H9 (cell line): ENCODE measurements at regions not wholly inside any gene's neighbourhood (a gene's known extent, or its start where the extent isn't known, plus 50 kb on each side); places are given as distances from the start of the nearest gene placed in this dataset.

Experiments
- DNase-seq: peaks from one replicate; pipeline ENCODE4 v3.0.0-alpha.2; 2017
- H2AFZ ChIP-seq: one replicate; pipeline ENCODE4 v1.6.1; 2013; ENCODE audit warnings: mild to moderate bottlenecking, low read length, control low read depth, moderate library complexity
- H2AK5ac ChIP-seq: 2 replicates; pipeline ENCODE4 v1.6.1; 2013; ENCODE audit warnings: low read length, control low read depth, mixed read lengths; ENCODE audit not compliant: insufficient read length
- H2BK120ac ChIP-seq: one replicate; pipeline ENCODE4 v1.6.1; 2013; ENCODE audit warnings: low read depth, mild to moderate bottlenecking, low read length, control low read depth, inconsistent platforms; ENCODE audit not compliant: poor library complexity, severe bottlenecking
- H2BK12ac ChIP-seq: 2 replicates; pipeline ENCODE4 v1.6.1; 2013; ENCODE audit warnings: low read length, control low read depth, mixed read lengths, low read depth; ENCODE audit not compliant: insufficient read length
- H2BK15ac ChIP-seq: 2 replicates; pipeline ENCODE4 v1.6.1; 2013; ENCODE audit warnings: low read depth, low read length, control low read depth
- H2BK20ac ChIP-seq: one replicate; pipeline ENCODE4 v1.6.1; 2013; ENCODE audit warnings: low read depth, mild to moderate bottlenecking, low read length, control low read depth, inconsistent platforms; ENCODE audit not compliant: poor library complexity, severe bottlenecking
- H2BK5ac ChIP-seq: 2 replicates; pipeline ENCODE4 v1.6.1; 2013; ENCODE audit warnings: low read length, control low read depth, mixed read lengths; ENCODE audit not compliant: insufficient read length
- H3K14ac ChIP-seq: 2 replicates; pipeline ENCODE4 v1.6.1; 2013; ENCODE audit warnings: low read length, control low read depth; ENCODE audit not compliant: insufficient read depth
- H3K18ac ChIP-seq: 2 replicates; pipeline ENCODE4 v1.6.1; 2013; ENCODE audit warnings: low read depth, mild to moderate bottlenecking, mixed read lengths, low read length, control low read depth; ENCODE audit not compliant: insufficient read length
- H3K23ac ChIP-seq: 2 replicates; pipeline ENCODE4 v1.6.1; 2013; ENCODE audit warnings: low read length, control low read depth, mixed read lengths, low read depth; ENCODE audit not compliant: insufficient read length
- H3K23me2 ChIP-seq: 2 replicates; pipeline ENCODE4 v1.6.1; 2013; ENCODE audit warnings: low read depth, mild to moderate bottlenecking, mixed read lengths, low read length, control low read depth; ENCODE audit not compliant: insufficient read length, poor library complexity, severe bottlenecking
- H3K27ac ChIP-seq: 2 replicates; pipeline ENCODE4 v1.5.1; 2013; ENCODE audit warnings: low read length, control low read depth, mixed read lengths, low read depth; ENCODE audit not compliant: insufficient read length
- H3K27me3 ChIP-seq: 2 replicates; pipeline ENCODE4 v1.6.1; 2013; ENCODE audit warnings: low read length, control low read depth, inconsistent platforms; ENCODE audit not compliant: insufficient read depth
- H3K4ac ChIP-seq: 2 replicates; pipeline ENCODE4 v1.6.1; 2013; ENCODE audit warnings: low read depth, mild to moderate bottlenecking, control low read depth, inconsistent platforms, low read length, moderate library complexity
- H3K4me1 ChIP-seq: 2 replicates; pipeline ENCODE4 v1.6.1; 2013; ENCODE audit warnings: low read length, control low read depth, inconsistent platforms; ENCODE audit not compliant: insufficient read depth
- H3K4me2 ChIP-seq: 2 replicates; pipeline ENCODE4 v1.6.1; 2013; ENCODE audit warnings: low read length, control low read depth, mixed read lengths; ENCODE audit not compliant: insufficient read length, insufficient read depth
- H3K56ac ChIP-seq: 2 replicates; pipeline ENCODE4 v1.6.1; 2013; ENCODE audit warnings: low read depth, mild to moderate bottlenecking, mixed read lengths, low read length, control low read depth; ENCODE audit not compliant: insufficient read length
- H3K79me1 ChIP-seq: 2 replicates; pipeline ENCODE4 v1.6.1; 2013; ENCODE audit warnings: low read depth, mild to moderate bottlenecking, moderate library complexity, low read length, control low read depth, inconsistent platforms; ENCODE audit not compliant: insufficient read depth, poor library complexity, severe bottlenecking
- H3K79me2 ChIP-seq: 2 replicates; pipeline ENCODE4 v1.6.1; 2013; ENCODE audit warnings: low read length, control low read depth, inconsistent platforms; ENCODE audit not compliant: insufficient read depth
- H3K9ac ChIP-seq: 2 replicates; pipeline ENCODE4 v1.6.1; 2013; ENCODE audit warnings: low read length, control low read depth, mixed read lengths; ENCODE audit not compliant: insufficient read length; ENCODE audit errors: extremely low read depth
- H3K9me3 ChIP-seq: one replicate; pipeline ENCODE4 v1.6.1; 2013; ENCODE audit warnings: low read depth, low read length, inconsistent platforms; ENCODE audit not compliant: control insufficient read depth
- H3T11ph ChIP-seq: one replicate; pipeline ENCODE4 v1.6.1; 2013; ENCODE audit warnings: mild to moderate bottlenecking, low read length, control low read depth, inconsistent platforms
- H4K20me1 ChIP-seq: one replicate; pipeline ENCODE4 v1.6.1; 2013; ENCODE audit not compliant: control insufficient read depth, insufficient read length, insufficient read depth
- H4K5ac ChIP-seq: 2 replicates; pipeline ENCODE4 v1.6.1; 2013; ENCODE audit warnings: low read depth, mild to moderate bottlenecking, mixed read lengths, low read length, control low read depth; ENCODE audit not compliant: insufficient read length
- H4K8ac ChIP-seq: replicated peaks from 2 replicates; pipeline ENCODE4 v1.6.1; 2013; ENCODE audit warnings: low read length, control low read depth, mixed read lengths, low read depth; ENCODE audit not compliant: insufficient read length
- H4K91ac ChIP-seq: 2 replicates; pipeline ENCODE4 v1.6.1; 2013; ENCODE audit warnings: low read depth, mild to moderate bottlenecking, moderate library complexity, mixed read lengths, low read length, control low read depth; ENCODE audit not compliant: insufficient read length
- H3K27ac Mint-ChIP-seq, 3 experiments: 2 replicates in 2 of 3; 3 replicates in 1 of 3; pipeline ENCODE4 v1.8.0; 2020 to 2021; ENCODE audit warnings: mixed read lengths in 3 of 3, mild to moderate bottlenecking in 1 of 3, moderate library complexity in 1 of 3
- H3K27me3 Mint-ChIP-seq: 2 replicates; pipeline ENCODE4 v1.8.0; 2021; ENCODE audit warnings: low read depth, mild to moderate bottlenecking, moderate library complexity, mixed read lengths
- H3K36me3 Mint-ChIP-seq, 3 experiments: 2 replicates in 2 of 3; 3 replicates in 1 of 3; pipeline ENCODE4 v1.8.0; 2020 to 2021; ENCODE audit warnings: low read depth in 3 of 3, mixed read lengths in 3 of 3; ENCODE audit not compliant: insufficient read depth in 1 of 3
- H3K4me1 Mint-ChIP-seq, 2 experiments: 2 replicates each; pipeline ENCODE4 v1.8.0; 2020; ENCODE audit warnings: mixed read lengths in 2 of 2
- H3K4me3 Mint-ChIP-seq, 2 experiments: 2 replicates in 1 of 2; 3 replicates in 1 of 2; pipeline ENCODE4 v1.8.0; 2020 to 2021; ENCODE audit warnings: mild to moderate bottlenecking in 2 of 2, mixed read lengths in 2 of 2, moderate library complexity in 1 of 2
- H3K9me3 Mint-ChIP-seq, 2 experiments: 2 replicates in 1 of 2; 3 replicates in 1 of 2; pipeline ENCODE4 v1.8.0; 2020; ENCODE audit warnings: mild to moderate bottlenecking in 2 of 2, mixed read lengths in 2 of 2, moderate library complexity in 1 of 2
- WGBS: extraction: QIAGEN DNeasy Blood & Tissue Kit; methylation state at CpG from one replicate; pipeline ENCODE4 v1.1.7; 2013; ENCODE audit warnings: missing lambda C conversion rate, low lambda C conversion rate, mixed read lengths; ENCODE audit not compliant: insufficient read length; ENCODE audit errors: extremely low coverage; 5-methylcytosine and 5-hydroxymethylcytosine counted together
- TF ChIP-seq, protein P1 (sequence below): fragments of 200-600 bp; sonication (generic); conservative IDR thresholded peaks from 3 replicates; pipeline ENCODE4 v1.8.0; 2021; ENCODE audit warnings: antibody characterized with exemption, mild to moderate bottlenecking

GRCh38 chr11:122334546-122335339 is 218.7 kb upstream of the BLID start:
- H3K4me2 ChIP-seq, result no peak overlapping the region
- H4K91ac ChIP-seq, result no peak overlapping the region
- H3K9me3 ChIP-seq, result no peaks in the 10 kb centered on the region
- no peak overlapping the region for H3T11ph ChIP-seq
- Mint-ChIP-seq H3K9me3 (no peaks in the 10 kb centered on the region), H3K4me1 (no peaks in the 10 kb centered on the region), H3K4me3 (no peak overlapping the region), H3K27me3 (peaks cover 4% of the 10 kb centered on the region; the same call in 1 of the 2 replicates), H3K36me3 (no peaks in the 10 kb centered on the region), H3K27ac (peak overlapping the region in 1 of 3 experiments; percentile 74; a peak in 1 of 7 replicates)
- H3K27ac ChIP-seq, result no peak overlapping the region
- H3K9ac ChIP-seq, result no peak overlapping the region
- H4K5ac ChIP-seq, result no peak overlapping the region
- no peak for DNase-seq
- H2AFZ ChIP-seq, result no peak overlapping the region
- no peak overlapping the region for H2BK15ac ChIP-seq
- no peaks in the 10 kb centered on the region for H3K23me2 ChIP-seq
- no peak overlapping the region for H2BK120ac ChIP-seq
- no CpG with 5 or more reads among the region's 11 CpGs for WGBS
- H2BK20ac ChIP-seq, result no peak overlapping the region
- no peaks in the 10 kb centered on the region for H4K20me1 ChIP-seq
- no peaks in the 10 kb centered on the region for H3K79me2 ChIP-seq
- TF ChIP-seq, protein P1, sequence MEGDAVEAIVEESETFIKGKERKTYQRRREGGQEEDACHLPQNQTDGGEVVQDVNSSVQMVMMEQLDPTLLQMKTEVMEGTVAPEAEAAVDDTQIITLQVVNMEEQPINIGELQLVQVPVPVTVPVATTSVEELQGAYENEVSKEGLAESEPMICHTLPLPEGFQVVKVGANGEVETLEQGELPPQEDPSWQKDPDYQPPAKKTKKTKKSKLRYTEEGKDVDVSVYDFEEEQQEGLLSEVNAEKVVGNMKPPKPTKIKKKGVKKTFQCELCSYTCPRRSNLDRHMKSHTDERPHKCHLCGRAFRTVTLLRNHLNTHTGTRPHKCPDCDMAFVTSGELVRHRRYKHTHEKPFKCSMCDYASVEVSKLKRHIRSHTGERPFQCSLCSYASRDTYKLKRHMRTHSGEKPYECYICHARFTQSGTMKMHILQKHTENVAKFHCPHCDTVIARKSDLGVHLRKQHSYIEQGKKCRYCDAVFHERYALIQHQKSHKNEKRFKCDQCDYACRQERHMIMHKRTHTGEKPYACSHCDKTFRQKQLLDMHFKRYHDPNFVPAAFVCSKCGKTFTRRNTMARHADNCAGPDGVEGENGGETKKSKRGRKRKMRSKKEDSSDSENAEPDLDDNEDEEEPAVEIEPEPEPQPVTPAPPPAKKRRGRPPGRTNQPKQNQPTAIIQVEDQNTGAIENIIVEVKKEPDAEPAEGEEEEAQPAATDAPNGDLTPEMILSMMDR, result no peak
- H3K14ac ChIP-seq, result no peak overlapping the region
- H2AK5ac ChIP-seq, result no peak overlapping the region
- no peak overlapping the region for H2BK5ac ChIP-seq
- H3K23ac ChIP-seq, result no peak overlapping the region
- no peak overlapping the region for H3K4ac ChIP-seq
- no peaks in the 10 kb centered on the region for H3K79me1 ChIP-seq
- H3K27me3 ChIP-seq, result no peaks in the 10 kb centered on the region
- no peak overlapping the region for H3K18ac ChIP-seq
- no peak overlapping the region for H4K8ac ChIP-seq
- H2BK12ac ChIP-seq, result no peak overlapping the region
- no peaks in the 10 kb centered on the region for H3K4me1 ChIP-seq
- H3K56ac ChIP-seq, result no peak overlapping the region
